BE2C (cell line): ENCODE measurements at regions not wholly inside any gene's neighbourhood (a gene's known extent, or its start where the extent isn't known, plus 50 kb on each side); places are given as distances from the start of the nearest gene placed in this dataset.

Source experiments
- DNase-seq: peaks from one replicate; pipeline ENCODE4 v3.0.0-alpha.2; 2020
- H3K27me3 ChIP-seq: fragments of 250-450 bp; sonication (Bioruptor Pico); 2 replicates; pipeline ENCODE4 v1.5.1; 2020; ENCODE audit warnings: mild to moderate bottlenecking
- H3K36me3 ChIP-seq: fragments of 250-450 bp; sonication (Bioruptor Pico); 2 replicates; pipeline ENCODE4 v1.5.1; 2020; ENCODE audit warnings: mild to moderate bottlenecking
- H3K4me1 ChIP-seq: fragments of 250-450 bp; sonication (Bioruptor Pico); 2 replicates; pipeline ENCODE4 v1.5.1; 2020
- H3K4me3 ChIP-seq: 2 replicates; pipeline ENCODE4 v1.5.1; 2011; ENCODE audit warnings: low read depth, low read length
- H3K9me3 ChIP-seq: fragments of 250-450 bp; sonication (Bioruptor Pico); 2 replicates; pipeline ENCODE4 v1.5.1; 2020
- CTCF ChIP-seq: IDR thresholded peaks from 2 replicates; pipeline ENCODE4 v1.5.1; 2012; ENCODE audit warnings: mild to moderate bottlenecking, low read depth, low read length

DNA sequence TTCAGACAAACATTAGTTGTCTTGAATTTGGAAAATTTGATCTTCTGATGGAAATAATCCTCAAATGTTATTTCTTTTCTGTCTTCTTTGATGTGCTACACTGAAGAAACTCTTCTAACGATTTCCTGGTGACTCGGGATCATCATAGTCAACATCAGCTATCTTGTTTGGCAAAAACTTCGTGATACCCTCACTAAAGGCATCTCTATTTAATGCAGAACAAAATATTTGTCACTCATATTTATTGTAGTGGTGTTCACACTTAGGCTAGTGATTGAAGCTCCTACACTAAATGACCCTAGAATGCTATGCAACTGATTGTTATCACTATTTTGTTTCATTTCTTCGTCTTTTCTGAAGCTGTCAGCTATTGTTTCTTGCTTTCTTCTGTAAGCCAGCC lies 334.7 kb upstream of the ZEB2 start:
- H3K36me3 ChIP-seq, result no peaks in the 10 kb centered on the region
- DNase-seq, result no peak
- H3K4me1 ChIP-seq, result no peaks in the 10 kb centered on the region
- no peaks in the 10 kb centered on the region for H3K9me3 ChIP-seq
- H3K4me3 ChIP-seq, result no peak overlapping the region
- no peaks in the 10 kb centered on the region for H3K27me3 ChIP-seq
- TF ChIP-seq CTCF, result no peak

DNA sequence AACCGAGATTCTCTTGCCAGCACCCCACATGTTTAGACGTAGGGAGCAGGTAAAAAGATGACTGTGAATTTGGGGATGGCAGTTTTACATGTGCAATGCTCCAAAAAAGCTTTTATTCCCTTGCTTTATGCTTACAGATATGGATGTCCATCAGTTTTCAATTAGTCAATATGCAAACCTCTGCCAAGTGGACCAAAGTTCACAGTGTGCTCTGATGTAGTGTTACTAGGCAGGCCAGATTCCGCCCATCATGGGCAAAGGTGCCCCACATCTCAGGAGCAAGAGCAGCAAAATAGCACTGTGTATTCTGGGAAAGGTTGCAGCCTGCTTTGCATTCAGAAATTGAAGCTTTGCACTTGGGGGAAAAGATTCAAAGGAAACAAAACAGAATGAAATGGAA lies 329.7 kb upstream of the ZEB2 start:
- Histone ChIP-seq H3K27me3 (no peaks in the 10 kb centered on the region), H3K4me3 (no peak overlapping the region), H3K4me1 (no peaks in the 10 kb centered on the region), H3K36me3 (no peaks in the 10 kb centered on the region), H3K9me3 (no peaks in the 10 kb centered on the region)
- TF ChIP-seq CTCF, result no peak
- no peak for DNase-seq

GRCh38 chr2:144848423-144848822 lies 328.5 kb upstream of the ZEB2 start:
- no peak for DNase-seq
- H3K4me1 ChIP-seq, result no peaks in the 10 kb centered on the region
- no peak for TF ChIP-seq CTCF
- H3K36me3 ChIP-seq, result no peaks in the 10 kb centered on the region
- no peaks in the 10 kb centered on the region for H3K27me3 ChIP-seq
- no peaks in the 10 kb centered on the region for H3K9me3 ChIP-seq
- H3K4me3 ChIP-seq, result no peak overlapping the region

DNA sequence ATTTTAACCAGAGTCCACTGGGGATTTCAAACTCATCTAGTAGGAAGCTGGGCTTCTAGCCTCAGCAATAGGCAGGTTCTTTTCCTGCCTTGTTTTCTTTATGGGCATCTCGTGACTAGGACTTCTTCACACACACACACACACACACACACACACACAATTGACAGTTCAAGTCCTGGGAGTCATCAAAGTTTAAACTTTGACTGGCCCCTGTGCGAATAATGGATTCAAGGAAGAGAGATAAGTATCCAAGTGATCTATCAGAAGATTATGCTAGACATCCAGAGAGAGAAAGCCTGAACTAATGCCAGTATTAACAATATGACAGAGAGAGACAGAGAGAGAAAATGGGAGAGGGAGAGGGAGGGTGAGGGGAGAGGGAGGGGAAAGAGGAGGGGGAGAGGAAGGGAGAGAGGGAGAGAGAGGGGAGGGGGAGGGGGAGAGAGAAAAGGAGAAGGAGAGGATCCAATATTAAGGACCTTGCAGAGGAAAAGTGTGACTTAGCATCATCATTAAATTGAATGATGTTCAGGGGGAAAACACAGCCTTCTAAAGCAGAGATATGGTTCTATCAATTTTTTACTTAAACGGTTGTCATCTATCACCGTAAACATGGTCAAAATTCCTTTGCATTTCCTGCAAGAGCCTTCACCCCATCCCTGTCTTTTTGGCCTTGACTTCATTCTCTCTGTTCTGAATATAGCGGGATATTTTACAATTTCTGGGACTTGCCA lies 327.6 kb upstream of the ZEB2 start:
- no peak for DNase-seq
- TF ChIP-seq CTCF, result no peak

GRCh38 chr2:144836635-144837350 lies 316.9 kb upstream of the ZEB2 start:
- no peak overlapping the region for H3K4me3 ChIP-seq
- H3K36me3 ChIP-seq, result no peaks in the 10 kb centered on the region
- no peaks in the 10 kb centered on the region for H3K9me3 ChIP-seq
- no peak for DNase-seq
- no peaks in the 10 kb centered on the region for H3K27me3 ChIP-seq
- TF ChIP-seq CTCF, result no peak
- H3K4me1 ChIP-seq, result no peaks in the 10 kb centered on the region; the same call in 1 of the 2 replicates

More for the DNA sequence above, 327.6 kb upstream of the ZEB2 start:
- no peaks in the 10 kb centered on the region for H3K4me1 ChIP-seq
- no peaks in the 10 kb centered on the region for H3K27me3 ChIP-seq
- H3K36me3 ChIP-seq, result no peaks in the 10 kb centered on the region
- no peaks in the 10 kb centered on the region for H3K9me3 ChIP-seq
- H3K4me3 ChIP-seq, result no peak overlapping the region
